ENCODE measurements at regions not wholly inside any gene's neighbourhood (a gene's known extent, or its start where the extent isn't known, plus 50 kb on each side); places are given as distances from the start of the nearest gene placed in this dataset.
"Not testable (repeated sequence)": the region's sequence is repeated elsewhere in the genome, so short reads cannot be mapped to it uniquely, and the experiment has no call there.

DNA sequence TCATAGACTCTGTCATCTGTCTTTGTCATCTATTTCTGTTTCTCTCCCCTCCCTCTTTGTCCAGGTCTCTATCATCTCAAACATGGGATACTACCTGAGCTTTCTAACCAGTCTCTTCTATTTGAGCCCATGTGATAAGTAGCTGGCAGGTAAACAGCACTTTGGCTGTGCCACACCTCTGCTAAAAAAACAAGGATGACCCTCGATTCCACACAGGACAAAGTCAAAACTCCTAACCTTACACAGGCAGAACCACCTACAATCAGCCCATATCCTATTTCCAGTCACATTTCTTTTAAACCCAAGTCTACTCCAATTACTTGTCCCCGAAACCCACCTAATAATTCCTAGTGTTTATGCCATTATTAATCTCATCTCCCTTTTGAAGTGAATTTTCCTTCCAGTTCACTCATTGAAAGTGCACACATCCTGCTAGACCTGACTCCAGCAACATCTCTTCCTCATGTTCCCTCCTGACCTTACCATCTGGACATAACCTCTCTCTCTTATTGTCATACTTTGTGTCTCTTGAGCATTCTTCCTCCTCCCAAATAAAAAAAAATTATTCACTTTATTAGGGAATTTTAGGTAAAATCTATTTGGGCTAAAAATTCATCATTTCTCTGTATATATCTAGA lies 256.1 kb upstream of the ONECUT1 start:
- peaks cover 11% of the 10 kb centered on the region for H3K9me3 Mint-ChIP-seq
- no peak for DNase-seq (ENCODE audit: low spot score)
- intact Hi-C loops (cut with micrococcal nuclease): no loop called here
- H3K4me1 Mint-ChIP-seq (ENCODE audit: low read depth): no peaks in the 10 kb centered on the region
- H3K27me3 Mint-ChIP-seq (ENCODE audit: low read depth): no peaks in the 10 kb centered on the region
- no peak overlapping the region for H3K27ac Mint-ChIP-seq
- no peak overlapping the region for H3K4me3 Mint-ChIP-seq (ENCODE audit: low read depth)
- no peaks in the 10 kb centered on the region for H3K36me3 Mint-ChIP-seq (ENCODE audit: low read depth)

DNA sequence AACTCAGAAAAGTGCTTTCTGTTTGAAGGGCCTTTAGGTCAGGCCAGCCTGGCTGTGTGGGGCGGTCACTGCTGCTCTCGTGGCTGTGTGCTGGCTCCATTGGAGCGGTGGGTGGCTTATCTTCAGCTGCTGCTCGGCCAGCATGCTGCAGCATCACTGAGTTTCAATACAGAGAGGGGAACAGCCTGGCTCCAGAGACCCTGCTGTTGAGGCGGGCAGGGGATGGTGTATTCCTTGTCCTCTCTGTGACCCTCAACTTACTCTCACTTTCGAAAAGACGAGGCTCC lies 248.5 kb upstream of the ONECUT1 start:
- DNase-seq (ENCODE audit: low spot score): no peak
- Mint-ChIP-seq H3K9me3 (no peaks in the 10 kb centered on the region), H3K4me3 (ENCODE audit: low read depth) (no peak overlapping the region), H3K27me3 (ENCODE audit: low read depth) (no peaks in the 10 kb centered on the region), H3K27ac (no peak overlapping the region), H3K4me1 (ENCODE audit: low read depth) (no peaks in the 10 kb centered on the region), H3K36me3 (ENCODE audit: low read depth) (no peaks in the 10 kb centered on the region)
- intact Hi-C loops (cut with micrococcal nuclease): no loop called here

DNA sequence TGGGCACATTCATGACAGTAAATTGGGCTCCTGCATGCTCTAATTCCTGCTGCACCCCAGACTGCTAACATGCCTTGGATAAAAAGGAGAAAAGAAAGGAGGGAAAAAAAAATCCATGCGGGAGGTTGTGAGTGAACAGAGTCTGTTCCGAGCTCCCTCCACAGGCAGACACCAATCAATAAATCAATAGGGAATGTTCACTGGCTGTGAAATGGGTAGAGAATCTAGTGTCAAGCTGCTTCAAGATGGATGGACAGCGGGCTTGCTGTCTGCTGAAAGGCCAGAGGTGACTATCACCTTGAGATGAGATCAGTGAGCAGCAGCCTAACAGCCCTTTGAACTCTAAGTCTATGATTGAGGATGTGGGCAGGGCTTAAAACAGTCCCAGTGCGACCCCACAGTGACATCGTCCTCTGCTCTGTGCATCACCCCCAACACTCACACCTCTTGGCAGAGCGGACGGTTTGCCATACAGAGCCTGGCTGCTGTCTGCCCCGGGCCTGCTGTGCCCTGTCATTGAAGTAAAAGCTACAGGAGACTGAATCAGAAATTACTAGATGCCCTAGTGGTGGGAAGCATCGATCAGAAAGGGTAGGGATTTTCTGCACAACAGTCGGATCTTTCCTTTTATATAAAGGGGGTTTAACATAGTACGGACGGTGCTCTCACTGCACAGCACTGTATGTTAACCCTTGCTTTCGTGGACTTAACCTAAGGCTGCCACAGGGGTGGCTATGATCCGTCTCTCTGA lies 247.9 kb upstream of the ONECUT1 start:
- intact Hi-C loops (cut with micrococcal nuclease): no loop called here
- Mint-ChIP-seq H3K27me3 (ENCODE audit: low read depth) (no peaks in the 10 kb centered on the region), H3K4me1 (ENCODE audit: low read depth) (no peaks in the 10 kb centered on the region), H3K4me3 (ENCODE audit: low read depth) (no peak overlapping the region), H3K9me3 (no peaks in the 10 kb centered on the region), H3K27ac (no peak overlapping the region), H3K36me3 (ENCODE audit: low read depth) (no peaks in the 10 kb centered on the region)
- no peak for DNase-seq (ENCODE audit: low spot score)

DNA sequence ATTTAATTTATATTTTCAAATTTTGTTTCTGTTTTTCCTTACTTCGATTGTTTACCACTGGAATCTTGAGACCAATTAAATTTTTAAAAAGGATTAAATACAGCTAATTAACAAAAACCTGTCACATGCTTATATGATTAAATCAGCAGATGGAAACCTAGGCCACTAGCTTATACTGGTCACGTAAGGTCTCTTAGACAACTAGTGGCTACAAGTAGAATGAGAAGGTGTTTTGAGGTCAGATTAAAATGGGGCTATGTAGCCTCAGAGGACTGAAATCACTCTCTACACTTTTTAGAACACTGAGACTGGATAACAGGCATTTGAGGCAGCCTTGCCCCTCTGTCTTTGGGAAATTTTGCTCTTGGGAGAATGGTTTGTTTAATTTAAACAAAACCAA lies 246.5 kb upstream of the ONECUT1 start:
- no peaks in the 10 kb centered on the region for H3K36me3 Mint-ChIP-seq (ENCODE audit: low read depth)
- DNase-seq (ENCODE audit: low spot score): no peak
- intact Hi-C loops (cut with micrococcal nuclease): no loop called here
- no peaks in the 10 kb centered on the region for H3K9me3 Mint-ChIP-seq
- H3K27me3 Mint-ChIP-seq (ENCODE audit: low read depth): no peaks in the 10 kb centered on the region
- no peaks in the 10 kb centered on the region for H3K4me1 Mint-ChIP-seq (ENCODE audit: low read depth)
- no peak overlapping the region for H3K4me3 Mint-ChIP-seq (ENCODE audit: low read depth)
- H3K27ac Mint-ChIP-seq: no peak overlapping the region

DNA sequence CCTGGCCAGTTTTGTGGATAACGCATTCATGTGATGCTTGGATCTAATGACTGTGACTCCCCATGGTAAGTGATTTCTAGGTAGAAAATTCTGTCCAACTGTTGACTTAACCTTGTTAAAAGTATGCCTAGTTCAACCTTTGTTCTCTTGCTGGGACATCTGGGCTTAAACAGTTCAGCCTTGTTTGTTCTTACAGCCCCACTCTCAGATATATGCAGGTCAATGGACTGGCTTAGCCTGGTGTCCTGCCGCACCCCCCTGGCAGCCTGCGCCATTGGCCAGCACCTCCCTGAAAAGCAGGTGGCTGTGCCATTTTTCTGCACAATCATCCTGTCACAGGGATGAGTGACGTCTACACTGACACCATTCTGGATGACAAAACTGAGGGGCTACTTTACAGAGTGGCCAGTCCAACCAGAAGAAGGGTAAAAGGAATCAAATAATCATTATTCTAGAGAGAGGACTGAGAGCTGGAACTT lies 244.7 kb upstream of the ONECUT1 start:
- no peaks in the 10 kb centered on the region for H3K9me3 Mint-ChIP-seq
- no peaks in the 10 kb centered on the region for H3K4me1 Mint-ChIP-seq (ENCODE audit: low read depth)
- intact Hi-C loops (cut with micrococcal nuclease): no loop called here
- H3K4me3 Mint-ChIP-seq (ENCODE audit: low read depth): no peak overlapping the region
- no peaks in the 10 kb centered on the region for H3K27me3 Mint-ChIP-seq (ENCODE audit: low read depth)
- H3K27ac Mint-ChIP-seq: no peak overlapping the region
- DNase-seq (ENCODE audit: low spot score): no peak
- no peaks in the 10 kb centered on the region for H3K36me3 Mint-ChIP-seq (ENCODE audit: low read depth)

DNA sequence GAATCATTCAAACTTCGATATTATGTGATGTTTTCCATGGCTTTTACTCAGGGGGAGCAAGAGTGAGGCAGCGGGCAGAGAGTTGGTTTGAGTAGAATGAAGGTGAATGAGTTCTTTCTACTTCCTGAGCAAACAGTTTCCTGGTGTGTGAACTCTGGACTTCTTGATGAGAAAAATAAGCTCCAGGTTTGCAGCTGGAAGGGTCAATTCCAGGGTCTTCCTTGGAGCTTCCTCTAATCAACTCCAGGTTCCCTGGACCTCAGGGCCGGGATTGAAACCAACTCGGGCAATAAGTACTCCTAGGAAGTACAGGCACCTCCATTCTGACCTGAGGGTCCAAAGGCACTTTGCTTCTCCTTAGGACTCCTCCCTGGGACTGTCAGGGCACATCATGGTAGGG lies 243.6 kb upstream of the ONECUT1 start:
- H3K4me1 Mint-ChIP-seq (ENCODE audit: low read depth): no peaks in the 10 kb centered on the region
- intact Hi-C loops (cut with micrococcal nuclease): no loop called here
- no peak overlapping the region for H3K4me3 Mint-ChIP-seq (ENCODE audit: low read depth)
- no peaks in the 10 kb centered on the region for H3K27me3 Mint-ChIP-seq (ENCODE audit: low read depth)
- no peaks in the 10 kb centered on the region for H3K36me3 Mint-ChIP-seq (ENCODE audit: low read depth)
- no peaks in the 10 kb centered on the region for H3K9me3 Mint-ChIP-seq
- H3K27ac Mint-ChIP-seq: no peak overlapping the region
- DNase-seq (ENCODE audit: low spot score): no peak

DNA sequence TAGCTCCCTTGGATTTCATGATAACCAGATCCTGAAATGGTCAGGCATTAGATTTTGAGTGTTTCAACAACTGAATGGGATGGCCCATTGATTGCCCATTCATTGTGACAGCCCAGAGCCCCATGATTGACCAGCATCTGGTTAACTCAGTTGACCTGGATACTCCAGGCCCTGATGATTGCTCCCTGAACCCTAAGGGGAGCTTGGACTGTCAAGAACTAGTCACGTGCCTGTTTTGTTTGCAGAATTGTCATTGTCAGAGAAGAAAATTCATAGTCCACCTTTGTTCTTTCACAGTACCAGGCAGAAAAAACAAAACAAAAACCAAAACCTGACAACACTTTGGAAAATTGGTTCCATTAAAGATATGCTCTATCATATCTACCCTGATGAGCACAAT lies 241.3 kb upstream of the ONECUT1 start:
- intact Hi-C loops (cut with micrococcal nuclease): no loop called here
- Mint-ChIP-seq H3K4me1 (ENCODE audit: low read depth) (no peaks in the 10 kb centered on the region), H3K27ac (no peak overlapping the region), H3K4me3 (ENCODE audit: low read depth) (no peak overlapping the region), H3K9me3 (no peaks in the 10 kb centered on the region), H3K27me3 (ENCODE audit: low read depth) (no peaks in the 10 kb centered on the region), H3K36me3 (ENCODE audit: low read depth) (no peaks in the 10 kb centered on the region)
- no peak for DNase-seq (ENCODE audit: low spot score)

DNA sequence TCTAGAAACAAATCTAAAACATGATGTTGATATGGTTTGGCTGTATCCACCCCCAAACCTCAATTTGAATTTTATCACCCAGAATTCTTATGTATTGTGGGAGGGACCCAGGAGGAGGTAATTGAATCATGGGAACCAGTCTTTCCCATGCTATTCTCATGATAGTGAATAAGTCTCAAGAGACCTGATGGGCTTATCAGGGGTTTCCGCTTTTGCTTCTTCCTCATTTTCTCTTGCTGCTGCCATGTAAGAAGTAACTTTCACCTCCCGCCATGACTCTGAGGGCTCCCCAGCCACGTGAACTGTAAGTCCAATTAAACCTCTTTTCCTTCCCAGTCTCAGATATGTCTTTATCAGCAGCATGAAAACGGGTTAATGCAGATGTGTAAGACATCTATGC lies 232.7 kb upstream of the ONECUT1 start:
- H3K27ac Mint-ChIP-seq: no peak overlapping the region
- no peak overlapping the region for H3K4me3 Mint-ChIP-seq (ENCODE audit: low read depth)
- intact Hi-C loops (cut with micrococcal nuclease): no loop called here
- H3K36me3 Mint-ChIP-seq (ENCODE audit: low read depth): no peaks in the 10 kb centered on the region
- no peaks in the 10 kb centered on the region for H3K27me3 Mint-ChIP-seq (ENCODE audit: low read depth)
- H3K4me1 Mint-ChIP-seq (ENCODE audit: low read depth): no peaks in the 10 kb centered on the region
- H3K9me3 Mint-ChIP-seq: peaks cover 10% of the 10 kb centered on the region
- no peak for DNase-seq (ENCODE audit: low spot score)

DNA sequence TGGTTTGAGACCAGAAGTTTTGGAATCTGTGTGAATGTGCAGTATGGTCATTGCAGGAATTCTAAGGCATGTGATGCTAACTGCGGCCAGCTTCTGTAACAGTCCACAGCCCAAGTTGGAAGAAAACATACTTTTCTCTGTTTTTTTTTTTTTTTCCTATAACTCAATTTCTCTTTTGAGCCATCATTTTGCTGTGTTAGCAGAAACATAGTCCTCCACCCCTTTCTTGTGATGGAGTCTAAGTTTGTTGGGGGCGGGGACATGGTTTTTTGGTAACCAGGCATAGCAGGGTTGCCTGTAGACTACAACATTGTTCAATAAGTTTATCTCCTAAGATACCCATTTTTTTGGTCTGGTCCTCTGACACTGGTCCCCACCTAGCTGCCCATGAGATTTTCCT lies 223.2 kb upstream of the ONECUT1 start:
- no peak overlapping the region for H3K4me3 Mint-ChIP-seq (ENCODE audit: low read depth)
- no peaks in the 10 kb centered on the region for H3K27me3 Mint-ChIP-seq (ENCODE audit: low read depth)

DNA sequence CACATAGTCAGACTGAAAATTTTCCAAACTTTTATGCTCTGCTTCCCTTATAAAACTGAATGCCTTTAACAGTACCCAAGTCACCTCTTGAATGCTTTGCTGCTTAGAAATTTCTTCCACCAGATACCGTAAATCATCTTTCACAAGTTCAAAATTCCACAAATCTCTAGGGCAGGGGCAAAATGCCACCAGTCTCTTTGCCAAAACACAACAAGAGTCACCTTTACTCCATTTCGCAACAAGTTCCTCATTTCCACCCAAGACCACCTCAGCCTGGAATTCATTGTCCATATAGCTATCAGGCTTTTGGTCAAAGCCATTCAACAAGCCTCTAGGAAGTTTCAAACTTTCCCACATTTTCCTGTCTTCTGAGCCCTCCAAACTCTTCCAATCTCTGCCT lies 221.6 kb upstream of the ONECUT1 start:
- intact Hi-C loops (cut with micrococcal nuclease); H3K9me3 Mint-ChIP-seq; H3K36me3 Mint-ChIP-seq (ENCODE audit: low read depth); DNase-seq (ENCODE audit: low spot score); H3K4me1 Mint-ChIP-seq (ENCODE audit: low read depth); H3K4me3 Mint-ChIP-seq (ENCODE audit: low read depth); H3K27me3 Mint-ChIP-seq (ENCODE audit: low read depth); H3K27ac Mint-ChIP-seq: not testable (repeated sequence)

More for the DNA sequence above, 223.2 kb upstream of the ONECUT1 start:
- DNase-seq (ENCODE audit: low spot score): no peak
- Mint-ChIP-seq H3K27ac (no peak overlapping the region), H3K36me3 (ENCODE audit: low read depth) (no peaks in the 10 kb centered on the region), H3K9me3 (no peaks in the 10 kb centered on the region), H3K4me1 (ENCODE audit: low read depth) (no peaks in the 10 kb centered on the region)
- intact Hi-C loops (cut with micrococcal nuclease): no loop called here

DNA sequence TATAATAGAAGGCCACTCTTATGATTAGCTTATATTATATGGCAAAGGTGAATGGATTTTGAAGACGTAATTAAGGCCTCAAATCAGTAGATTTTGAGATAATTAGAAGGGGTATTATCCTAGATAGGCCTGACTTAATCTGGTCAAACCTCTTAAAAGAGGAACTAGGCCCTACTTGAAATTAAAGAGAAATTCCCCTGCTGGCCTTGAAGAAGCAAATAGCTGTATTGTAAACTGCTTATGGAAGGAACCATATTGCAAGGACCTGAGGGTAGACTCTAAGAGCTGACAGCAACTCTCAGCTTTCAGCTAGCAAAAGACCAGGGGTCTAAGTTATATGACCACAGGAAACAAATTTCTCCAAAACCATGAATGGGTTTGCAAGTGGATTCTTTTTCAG lies 219.0 kb upstream of the ONECUT1 start:
- no peaks in the 10 kb centered on the region for H3K9me3 Mint-ChIP-seq

DNA sequence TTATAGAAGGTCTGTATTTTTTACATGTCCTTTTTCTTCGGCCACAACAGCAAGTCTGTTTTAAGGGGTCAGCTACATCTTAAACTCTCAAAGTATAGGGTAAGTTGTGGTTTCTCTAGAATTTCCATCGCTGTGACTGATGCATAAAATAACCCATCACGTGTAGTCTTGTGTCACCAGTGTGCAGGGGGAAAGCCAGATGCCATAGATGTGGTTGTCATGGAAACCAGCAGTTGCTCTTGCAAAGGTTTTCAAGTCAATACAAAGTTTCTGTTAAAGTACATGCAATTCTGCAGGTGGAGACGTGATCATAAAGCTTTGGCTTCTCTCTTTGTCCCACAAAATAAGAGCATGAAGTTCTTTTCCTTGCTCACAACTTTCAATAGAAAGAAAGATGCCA lies 210.3 kb upstream of the ONECUT1 start:
- DNase-seq (ENCODE audit: low spot score): no peak
- H3K27ac Mint-ChIP-seq: no peak overlapping the region
- intact Hi-C loops (cut with micrococcal nuclease): no loop called here
- H3K4me3 Mint-ChIP-seq (ENCODE audit: low read depth): no peak overlapping the region
- H3K9me3 Mint-ChIP-seq: no peaks in the 10 kb centered on the region
- no peaks in the 10 kb centered on the region for H3K27me3 Mint-ChIP-seq (ENCODE audit: low read depth)
- no peaks in the 10 kb centered on the region for H3K4me1 Mint-ChIP-seq (ENCODE audit: low read depth)
- H3K36me3 Mint-ChIP-seq (ENCODE audit: low read depth): no peaks in the 10 kb centered on the region

More for the DNA sequence above, 219.0 kb upstream of the ONECUT1 start:
- Mint-ChIP-seq H3K27me3 (ENCODE audit: low read depth) (no peaks in the 10 kb centered on the region), H3K36me3 (ENCODE audit: low read depth) (no peaks in the 10 kb centered on the region), H3K4me3 (ENCODE audit: low read depth) (no peak overlapping the region), H3K27ac (no peak overlapping the region), H3K4me1 (ENCODE audit: low read depth) (no peaks in the 10 kb centered on the region)
- DNase-seq (ENCODE audit: low spot score): no peak
- intact Hi-C loops (cut with micrococcal nuclease): no loop called here

DNA sequence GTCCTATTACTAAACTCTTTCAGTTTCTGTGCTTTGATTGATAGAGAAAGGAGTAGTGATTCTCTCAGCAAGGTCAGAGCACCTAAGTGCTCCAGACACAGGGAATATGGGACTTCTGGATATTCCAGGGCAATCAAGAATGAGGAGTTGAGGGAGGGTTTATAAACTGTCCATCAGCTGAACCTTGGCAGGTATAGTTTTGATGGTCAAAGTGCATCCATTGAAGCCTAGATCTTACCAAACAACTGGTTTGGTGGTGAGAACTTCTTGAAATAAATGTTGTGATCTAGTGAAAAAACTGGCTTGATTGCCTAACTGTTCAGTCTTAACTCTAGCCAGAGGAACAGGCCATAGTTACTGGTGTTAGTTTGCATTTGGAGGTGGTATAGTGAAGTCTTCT lies 207.0 kb upstream of the ONECUT1 start:
- H3K27me3 Mint-ChIP-seq (ENCODE audit: low read depth): no peaks in the 10 kb centered on the region
- intact Hi-C loops (cut with micrococcal nuclease): no loop called here
- DNase-seq (ENCODE audit: low spot score): no peak
- peaks cover 14% of the 10 kb centered on the region for H3K9me3 Mint-ChIP-seq
- no peak overlapping the region for H3K4me3 Mint-ChIP-seq (ENCODE audit: low read depth)
- H3K27ac Mint-ChIP-seq: no peak overlapping the region
- H3K36me3 Mint-ChIP-seq (ENCODE audit: low read depth): no peaks in the 10 kb centered on the region
- no peaks in the 10 kb centered on the region for H3K4me1 Mint-ChIP-seq (ENCODE audit: low read depth)
